Heart left ventricle (tissue), 16 donors: ENCODE measurements at regions not wholly inside any gene's neighbourhood (a gene's known extent, or its start where the extent isn't known, plus 50 kb on each side); places are given as distances from the start of the nearest gene placed in this dataset.

ENCODE experiments used
- ATAC-seq, 4 donors: fragments of 200-7000 bp; cut with Tn5 transposase; one replicate each; pipeline ENCODE4 v1.9.1; 2020 to 2022; ENCODE audit warnings: moderate library complexity in 4 of 4, mild to moderate bottlenecking in 3 of 4, moderate number of reproducible peaks in 1 of 4
- DNase-seq, 5 donors: peaks; one replicate each; pipeline ENCODE4 v3.0.0-alpha.2; 2020
- H3K27ac ChIP-seq, 12 donors: fragments of 200-600 bp; sonication (generic) in 4 of 12; one replicate each; pipeline versions ENCODE4 v1.5.0 to v1.8.0; 2016 to 2022; ENCODE audit warnings: mild to moderate bottlenecking in 2 of 12
- H3K27me3 ChIP-seq, 9 donors: fragments of 200-600 bp; sonication (generic) in 2 of 9; one replicate each; pipeline versions ENCODE4 v1.5.1 to v1.8.0; 2016 to 2022; ENCODE audit warnings: mild to moderate bottlenecking in 3 of 9
- H3K36me3 ChIP-seq, 9 donors: fragments of 200-600 bp; sonication (generic) in 2 of 9; one replicate each; pipeline versions ENCODE4 v1.5.0 to v1.8.0; 2018 to 2022; ENCODE audit warnings: mild to moderate bottlenecking in 2 of 9
- H3K4me1 ChIP-seq, 12 donors: fragments of 200-600 bp; sonication (generic) in 4 of 12; one replicate each; pipeline versions ENCODE4 v1.5.0 to v1.8.0; 2016 to 2022; ENCODE audit warnings: mild to moderate bottlenecking in 3 of 12
- H3K4me3 ChIP-seq, 12 donors: fragments of 200-600 bp; sonication (generic) in 4 of 12; one replicate each; pipeline versions ENCODE4 v1.5.0 to v1.8.0; 2017 to 2022; ENCODE audit warnings: mild to moderate bottlenecking in 9 of 12, moderate library complexity in 4 of 12
- H3K9me3 ChIP-seq, 12 donors: fragments of 200-600 bp; sonication (generic) in 4 of 12; one replicate each; pipeline versions ENCODE4 v1.5.0 to v1.8.0; 2016 to 2022; ENCODE audit warnings: mild to moderate bottlenecking in 1 of 12
- CTCF ChIP-seq, 12 donors: fragments of 200-600 bp; sonication (generic) in 4 of 12; IDR thresholded peaks; one replicate each; pipeline versions ENCODE4 v1.5.0 to v1.8.0; 2018 to 2022; ENCODE audit warnings: antibody characterized with exemption in 12 of 12, mild to moderate bottlenecking in 5 of 12
- POLR2A ChIP-seq, 2 donors: fragments of 450-650 bp; IDR thresholded peaks; one replicate each; pipeline ENCODE4 v1.6.1; 2017; ENCODE audit warnings: antibody characterized with exemption in 2 of 2, mild to moderate bottlenecking in 2 of 2, moderate library complexity in 2 of 2
- WGBS, 4 donors: extraction: QIAGEN DNeasy Blood & Tissue Kit in 2 of 4; methylation state at CpG; one replicate each; pipeline versions ENCODE4 v1.1.5 to v1.1.7; 2013 to 2018; 5-methylcytosine and 5-hydroxymethylcytosine counted together
- intact Hi-C, 10 donors: fragments of 100-400 bp; cut with DNase I; formaldehyde crosslinking; loops; one replicate each; pipeline versions ENCODE4 v1.11.1 to v1.14.2; 2022
- donor health status: ischemic (EF 13 %, LVEDD 7.1; RV severe dilation, severe dysfunction).
- donor health status: healthy with polysubstance abuse.
- donor health status: DM: no; HTN: yes; CAD: no.
- donor health status: DM: no; HTN: no; CAD: no.
- donor health status: ischemic (EF 25% LVEDD 6.9; RV normal size, moderate dysfunction).
- donor health status: ischemic (EF 25% LVEDD 5.7; RV mildly dilated, moderate dysfunction).
- donor health status: healthy.
- donor health status: DM: yes; HTN: yes; CAD: no.
- donor health status: ischemic (EF 35%, LVEDD 5.7; RV mildly dilated, moderate dysfunction).
- donor health status: nonischemic (EF 11% LVEDD 7.7; RV severe dilation, severe dysfunction).
- donor health status: DM: yes; HTN: yes; CAD: no.
- donor health status: PGD.
- donor health status: ischemic (EF 29% LVEDD 5.4; RV normal size, mild dysfunction).
- donor health status: nonischemic (EF 23%, LVEDD 6.1; RV moderate dilation, normal function).

GRCh38 chr1:105343317-105343716, 1593.6 kb downstream of the AMY1C start:
- intact Hi-C loops = no loop called here
- no peaks in the 10 kb centered on the region for H3K4me1 ChIP-seq
- H3K36me3 ChIP-seq = no peaks in the 10 kb centered on the region
- 89 to 92% (median 91%) methylated on average over 2 of the region's 2 CpGs for WGBS, 4 donors
- no peak overlapping the region for H3K4me3 ChIP-seq
- ATAC-seq (no peak), DNase-seq (no peak)
- TF ChIP-seq POLR2A (IDR thresholded peaks at IDR 0.05) (no peak), CTCF (IDR thresholded peaks at IDR 0.05) (no peak)
- H3K27me3 ChIP-seq = no peaks in the 10 kb centered on the region
- no peak overlapping the region for H3K27ac ChIP-seq
- H3K9me3 ChIP-seq = peaks cover 0 to 16% (median 0%) of the 10 kb centered on the region in 12 donors

GRCh38 chr1:105359457-105359856, 1609.8 kb downstream of the AMY1C start:
- H3K36me3 ChIP-seq = no peaks in the 10 kb centered on the region
- H3K27me3 ChIP-seq = no peaks in the 10 kb centered on the region
- 29 to 48% (median 42%) methylated on average over 1 of the region's 1 CpG for WGBS, 4 donors
- H3K4me3 ChIP-seq = no peak overlapping the region
- TF ChIP-seq CTCF (IDR thresholded peaks at IDR 0.05) (no peak), POLR2A (IDR thresholded peaks at IDR 0.05) (no peak)
- H3K27ac ChIP-seq = no peak overlapping the region
- intact Hi-C loops = no loop called here
- DNase-seq (no peak), ATAC-seq (no peak)
- no peaks in the 10 kb centered on the region for H3K4me1 ChIP-seq
- peaks cover 0 to 12% (median 0%) of the 10 kb centered on the region in 12 donors for H3K9me3 ChIP-seq

- H3K36me3 ChIP-seq = no peaks in the 10 kb centered on the region
- TF ChIP-seq POLR2A (IDR thresholded peaks at IDR 0.05) = no peak
- TF ChIP-seq CTCF (IDR thresholded peaks at IDR 0.05) = no peak
- DNase-seq (no peak), ATAC-seq (no peak)
- no peaks in the 10 kb centered on the region for H3K4me1 ChIP-seq
- H3K27me3 ChIP-seq = no peaks in the 10 kb centered on the region
- no peak overlapping the region for H3K27ac ChIP-seq
- WGBS, 4 donors = 58 to 87% (median 81%) methylated on average over 1 of the region's 1 CpG
- H3K4me3 ChIP-seq = no peak overlapping the region
- intact Hi-C loops = no loop called here
- H3K9me3 ChIP-seq = peaks cover 0 to 8% (median 0%) of the 10 kb centered on the region in 12 donors
Observed at GRCh38 chr1:105362438-105362837, 1612.7 kb downstream of the AMY1C start.

GRCh38 chr1:105368446-105368845, 1618.7 kb downstream of the AMY1C start:
- ATAC-seq (no peak), DNase-seq (no peak)
- Histone ChIP-seq H3K36me3 (no peaks in the 10 kb centered on the region), H3K9me3 (peaks cover 0 to 19% (median 0%) of the 10 kb centered on the region in 12 donors), H3K4me1 (no peaks in the 10 kb centered on the region), H3K27ac (no peak overlapping the region), H3K27me3 (no peaks in the 10 kb centered on the region), H3K4me3 (no peak overlapping the region)
- intact Hi-C loops = no loop called here
- WGBS, 4 donors = 76 to 81% (median 78%) methylated on average over 4 of the region's 4 CpGs
- TF ChIP-seq CTCF (IDR thresholded peaks at IDR 0.05) = no peak
- TF ChIP-seq POLR2A (IDR thresholded peaks at IDR 0.05) = no peak
